ENCODE measurements at regions not wholly inside any gene's neighbourhood (a gene's known extent, or its start where the extent isn't known, plus 50 kb on each side); places are given as distances from the start of the nearest gene placed in this dataset.

DNA sequence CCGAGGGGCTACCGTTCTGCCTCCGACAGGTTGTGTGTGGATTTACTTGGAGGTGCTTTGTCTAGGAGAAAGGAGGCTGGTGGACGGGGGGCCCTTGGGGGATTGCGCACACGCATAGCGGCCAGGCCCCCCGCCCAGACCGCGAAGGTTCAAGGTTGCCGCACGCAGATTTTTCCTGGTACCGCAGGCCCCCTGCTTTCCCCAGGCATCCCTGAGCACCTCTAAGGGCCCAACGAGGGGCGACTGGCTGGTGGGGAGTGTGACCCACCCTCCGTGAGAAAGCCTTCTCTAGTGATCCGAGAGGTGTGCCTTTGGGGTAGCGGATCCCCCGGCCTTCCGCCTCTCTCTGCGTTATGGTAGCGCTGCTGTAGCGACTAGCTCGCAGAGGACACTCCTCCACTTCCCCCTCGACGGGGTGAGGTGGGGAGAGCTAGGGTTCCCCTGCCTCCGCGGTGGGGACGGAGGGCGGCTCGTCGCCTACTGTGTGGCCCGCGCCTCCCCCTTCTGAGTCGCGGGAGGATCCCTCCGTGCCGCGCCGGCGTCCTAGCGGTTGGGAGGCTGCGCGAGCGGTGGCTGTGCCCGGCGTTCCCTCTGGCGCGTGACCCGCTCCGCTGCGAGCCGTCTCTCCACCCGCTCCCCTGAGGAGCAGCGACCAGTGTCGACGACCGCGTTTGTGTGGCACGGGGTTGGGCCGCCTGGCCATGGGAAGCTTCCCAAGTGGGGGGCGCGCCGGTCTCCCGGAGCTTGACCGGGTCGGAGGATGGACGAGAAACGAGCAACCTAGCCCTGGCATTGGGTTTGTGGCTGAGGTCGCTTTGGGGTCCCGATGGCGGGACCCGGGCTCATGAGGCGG, 3900.0 kb upstream of the OR11H1 start:
- TF ChIP-seq, protein P1, sequence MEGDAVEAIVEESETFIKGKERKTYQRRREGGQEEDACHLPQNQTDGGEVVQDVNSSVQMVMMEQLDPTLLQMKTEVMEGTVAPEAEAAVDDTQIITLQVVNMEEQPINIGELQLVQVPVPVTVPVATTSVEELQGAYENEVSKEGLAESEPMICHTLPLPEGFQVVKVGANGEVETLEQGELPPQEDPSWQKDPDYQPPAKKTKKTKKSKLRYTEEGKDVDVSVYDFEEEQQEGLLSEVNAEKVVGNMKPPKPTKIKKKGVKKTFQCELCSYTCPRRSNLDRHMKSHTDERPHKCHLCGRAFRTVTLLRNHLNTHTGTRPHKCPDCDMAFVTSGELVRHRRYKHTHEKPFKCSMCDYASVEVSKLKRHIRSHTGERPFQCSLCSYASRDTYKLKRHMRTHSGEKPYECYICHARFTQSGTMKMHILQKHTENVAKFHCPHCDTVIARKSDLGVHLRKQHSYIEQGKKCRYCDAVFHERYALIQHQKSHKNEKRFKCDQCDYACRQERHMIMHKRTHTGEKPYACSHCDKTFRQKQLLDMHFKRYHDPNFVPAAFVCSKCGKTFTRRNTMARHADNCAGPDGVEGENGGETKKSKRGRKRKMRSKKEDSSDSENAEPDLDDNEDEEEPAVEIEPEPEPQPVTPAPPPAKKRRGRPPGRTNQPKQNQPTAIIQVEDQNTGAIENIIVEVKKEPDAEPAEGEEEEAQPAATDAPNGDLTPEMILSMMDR (IDR thresholded peaks at IDR 0.05; ENCODE audit: low read depth, low read length, poor library complexity, severe bottlenecking), result no peak
- TF ChIP-seq EZH2phosphoT487 (IDR thresholded peaks at IDR 0.05; ENCODE audit: borderline replicate concordance, low read length), result no peak

All from DOHH2 (cell line).